Stromal cell of bone marrow (primary cell): ENCODE measurements at regions not wholly inside any gene's neighbourhood (a gene's known extent, or its start where the extent isn't known, plus 50 kb on each side); places are given as distances from the start of the nearest gene placed in this dataset.

Source experiments
- DNase-seq: peaks from one replicate; pipeline ENCODE4 v3.0.0-alpha.2; 2012; ENCODE audit warnings: low read depth

- peak; percentile 9 for DNase-seq
Observed at GRCh38 chr2:198214114-198214596, 409.8 kb downstream of the PLCL1 start.

- DNase-seq = no peak
Observed at GRCh38 chr2:198213253-198213652, 408.9 kb downstream of the PLCL1 start.

- DNase-seq = no peak
Observed at GRCh38 chr2:198211706-198212105, 407.3 kb downstream of the PLCL1 start.

GRCh38 chr2:198203336-198204069 lies 399.1 kb downstream of the PLCL1 start:
- peak; percentile 2 for DNase-seq
